ENCODE measurements at regions not wholly inside any gene's neighbourhood (a gene's known extent, or its start where the extent isn't known, plus 50 kb on each side); places are given as distances from the start of the nearest gene placed in this dataset.
"Not testable (repeated sequence)": the region's sequence is repeated elsewhere in the genome, so short reads cannot be mapped to it uniquely, and the experiment has no call there.

DNA sequence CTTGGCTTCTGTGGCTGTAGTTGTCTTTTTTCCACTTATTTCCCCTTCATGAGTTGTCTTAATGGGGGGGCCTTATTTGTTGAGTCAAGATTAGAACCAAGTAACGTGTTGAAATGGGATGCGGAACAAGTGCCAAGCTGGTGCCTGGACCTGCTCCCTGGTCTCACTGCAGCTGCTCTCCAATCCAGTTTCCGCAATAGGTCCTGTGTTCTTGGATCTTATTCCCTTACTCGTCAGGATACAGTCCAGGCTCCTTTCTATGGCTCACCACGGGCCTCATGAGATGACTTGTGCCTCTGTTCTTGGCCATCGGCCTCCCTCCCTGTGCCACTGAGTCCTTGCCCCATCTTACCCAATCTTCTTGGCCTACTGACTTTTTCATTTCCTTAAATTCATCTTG, 159.6 kb upstream of the CADM1 start:
- no peak for DNase-seq (ENCODE audit: low read depth)

DNA sequence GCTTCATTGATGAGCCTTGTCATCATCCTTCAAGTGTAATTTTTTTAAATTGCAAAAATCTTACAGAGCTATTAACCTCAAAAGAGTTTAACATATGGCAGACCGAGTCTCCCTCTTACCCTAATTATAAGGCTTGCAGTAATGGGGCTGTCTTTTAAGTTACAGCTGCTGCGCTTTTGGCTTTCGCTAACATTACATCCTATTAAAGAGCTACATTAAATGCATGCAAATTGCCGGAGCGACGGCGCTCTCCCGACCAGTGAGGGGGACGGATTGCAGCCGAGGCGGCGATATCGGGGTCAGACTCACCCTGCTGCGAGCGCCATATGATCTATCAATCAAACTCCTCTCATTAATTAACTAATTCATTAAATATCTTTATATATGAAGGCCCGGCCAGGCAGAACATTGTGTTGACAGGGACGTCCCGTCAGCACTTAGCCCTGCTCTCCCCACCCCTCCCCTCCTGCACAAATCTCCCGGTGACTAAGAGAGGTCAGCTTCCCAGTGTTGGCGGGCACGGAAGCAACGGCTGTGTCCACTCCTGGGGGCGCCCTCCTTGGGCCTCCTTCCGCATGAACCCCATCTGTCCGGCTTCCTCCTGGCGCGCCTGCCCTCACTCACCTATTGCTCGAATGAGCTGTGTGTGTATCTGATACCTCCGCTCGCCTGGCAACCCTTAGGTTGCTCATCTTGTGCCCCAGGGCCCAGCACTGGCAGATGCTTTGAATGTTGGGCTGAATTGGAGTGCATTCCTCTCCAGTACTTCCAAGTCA, 156.0 kb upstream of the CADM1 start:
- no peak for DNase-seq (ENCODE audit: low read depth)

GRCh38 chr11:115659061-115659963, 155.1 kb upstream of the CADM1 start:
- DNase-seq (ENCODE audit: low read depth) = no peak

DNA sequence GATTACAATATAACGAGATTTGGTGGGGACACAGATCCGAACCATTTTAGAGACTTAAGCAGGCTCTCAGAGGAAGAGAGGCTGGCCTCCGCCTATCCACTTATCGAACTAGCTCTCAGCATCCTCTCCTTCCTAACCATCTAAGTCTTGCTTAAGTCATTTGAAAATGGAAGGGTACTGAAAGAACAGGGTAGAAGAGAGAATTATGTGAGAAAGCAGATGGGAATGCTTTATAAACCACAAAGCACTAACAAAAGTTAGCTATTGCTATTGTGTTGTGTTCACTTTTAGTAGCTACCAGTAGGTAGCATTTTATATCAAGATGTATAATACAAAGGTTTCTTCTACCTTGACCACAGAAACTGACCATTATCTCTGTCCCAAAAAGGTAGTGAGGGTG, 153.4 kb upstream of the CADM1 start:
- peak; percentile 5 for DNase-seq (ENCODE audit: low read depth)

DNA sequence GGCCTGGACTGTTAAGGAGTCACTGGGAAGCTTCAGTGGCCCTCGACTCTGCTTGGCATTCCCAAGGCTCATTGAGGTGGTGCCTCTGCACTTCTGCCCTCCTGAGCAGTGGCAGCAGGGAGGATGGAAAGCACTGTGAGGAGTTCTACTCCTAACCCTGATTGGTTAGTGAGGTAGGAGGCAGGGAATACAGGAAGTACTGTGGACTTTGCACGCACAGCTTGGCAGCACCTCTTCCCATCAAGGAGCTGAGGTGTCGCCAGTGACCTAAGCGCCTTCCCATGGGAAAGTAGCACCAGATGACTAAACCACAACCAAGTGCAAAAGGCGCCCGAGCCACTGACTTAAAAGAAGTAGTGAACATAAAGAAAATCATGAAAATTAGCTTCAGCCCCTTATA, 152.5 kb upstream of the CADM1 start:
- DNase-seq (ENCODE audit: low read depth) = no peak

DNA sequence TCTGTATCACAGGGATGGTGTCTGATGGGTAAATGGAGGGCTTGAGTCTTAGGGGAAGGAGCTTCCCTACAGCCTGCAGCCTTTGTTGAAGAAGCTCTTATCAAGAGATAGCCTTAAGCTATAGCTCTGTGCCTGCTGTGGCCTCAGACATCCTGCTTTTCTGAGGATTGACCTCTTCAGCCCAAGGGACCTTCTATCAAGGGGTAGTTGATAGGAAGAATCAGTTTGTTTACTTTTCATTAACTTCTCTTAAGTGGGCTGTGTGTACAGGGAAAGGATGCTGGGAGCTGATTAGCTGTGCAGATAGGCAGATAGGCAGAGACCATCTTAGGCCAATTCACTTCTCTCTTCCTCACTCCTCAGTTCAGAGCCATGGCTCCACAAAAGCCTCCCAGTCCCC, 151.8 kb upstream of the CADM1 start:
- no peak for DNase-seq (ENCODE audit: low read depth)

DNA sequence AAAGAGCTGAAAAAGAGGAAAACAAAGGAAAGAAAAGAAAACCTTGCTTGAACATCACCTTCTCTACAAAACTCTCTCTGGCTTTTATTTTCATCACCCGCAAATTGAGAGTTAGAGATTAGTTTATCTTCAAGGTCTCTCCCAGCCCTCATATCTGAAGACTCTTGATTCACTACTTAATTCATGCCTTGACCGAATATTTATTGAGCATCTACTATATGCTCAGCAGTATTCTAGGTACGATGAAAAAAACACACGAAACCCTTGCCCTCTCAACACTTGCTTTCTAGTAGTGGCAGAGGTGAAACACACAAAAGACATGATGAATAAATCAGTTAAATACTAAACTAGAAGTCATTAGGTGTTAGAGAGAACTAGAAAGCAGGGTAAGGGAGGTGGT, 150.6 kb upstream of the CADM1 start:
- no peak for DNase-seq (ENCODE audit: low read depth)

DNA sequence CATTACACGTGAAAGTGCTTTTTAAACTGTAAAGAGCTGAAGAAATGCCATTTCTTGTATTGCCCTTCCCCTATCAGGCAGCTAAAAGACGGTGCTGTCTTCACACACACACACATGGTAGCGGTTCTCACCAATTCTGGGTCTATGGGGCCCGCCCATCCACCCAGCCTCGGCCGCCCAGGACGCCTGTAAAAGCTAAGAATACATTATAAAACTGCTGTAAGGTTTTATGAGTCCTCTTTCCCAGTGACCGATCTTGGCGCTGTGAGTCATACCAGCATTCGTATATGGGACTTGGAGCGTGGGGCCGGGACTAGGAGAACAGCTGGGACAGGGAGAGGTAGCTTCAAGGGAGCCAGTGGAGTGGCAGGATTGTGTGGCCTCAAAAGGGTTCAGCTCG, 149.7 kb upstream of the CADM1 start:
- DNase-seq (ENCODE audit: low read depth) = no peak

GRCh38 chr11:115653076-115653475, 148.9 kb upstream of the CADM1 start:
- DNase-seq (ENCODE audit: low read depth) = no peak

GRCh38 chr11:115652496-115652895, 148.3 kb upstream of the CADM1 start:
- DNase-seq (ENCODE audit: low read depth) = no peak

DNA sequence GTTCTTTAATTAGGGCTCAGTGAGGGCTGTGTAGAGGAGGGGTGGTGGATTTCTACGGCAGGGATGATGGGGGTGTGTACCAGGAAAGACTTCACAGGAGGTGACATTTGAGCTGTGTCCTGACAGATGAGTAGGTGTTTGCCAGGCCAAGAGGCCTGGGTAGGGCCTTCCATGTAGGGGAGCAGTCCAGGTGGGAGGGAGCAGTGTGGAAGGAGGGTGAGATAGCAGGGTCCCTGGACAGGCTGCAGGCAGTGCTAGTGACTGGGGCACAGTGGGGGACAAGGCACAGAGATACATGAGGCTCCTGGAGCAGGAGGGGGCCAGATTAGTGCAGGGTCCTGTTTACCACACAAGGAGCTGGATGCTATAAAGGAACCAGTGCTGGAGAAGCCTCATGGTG, 147.9 kb upstream of the CADM1 start:
- no peak for DNase-seq (ENCODE audit: low read depth)

- no peak for DNase-seq (ENCODE audit: low read depth)
Observed at GRCh38 chr11:115649461-115649860, 145.2 kb upstream of the CADM1 start.

DNA sequence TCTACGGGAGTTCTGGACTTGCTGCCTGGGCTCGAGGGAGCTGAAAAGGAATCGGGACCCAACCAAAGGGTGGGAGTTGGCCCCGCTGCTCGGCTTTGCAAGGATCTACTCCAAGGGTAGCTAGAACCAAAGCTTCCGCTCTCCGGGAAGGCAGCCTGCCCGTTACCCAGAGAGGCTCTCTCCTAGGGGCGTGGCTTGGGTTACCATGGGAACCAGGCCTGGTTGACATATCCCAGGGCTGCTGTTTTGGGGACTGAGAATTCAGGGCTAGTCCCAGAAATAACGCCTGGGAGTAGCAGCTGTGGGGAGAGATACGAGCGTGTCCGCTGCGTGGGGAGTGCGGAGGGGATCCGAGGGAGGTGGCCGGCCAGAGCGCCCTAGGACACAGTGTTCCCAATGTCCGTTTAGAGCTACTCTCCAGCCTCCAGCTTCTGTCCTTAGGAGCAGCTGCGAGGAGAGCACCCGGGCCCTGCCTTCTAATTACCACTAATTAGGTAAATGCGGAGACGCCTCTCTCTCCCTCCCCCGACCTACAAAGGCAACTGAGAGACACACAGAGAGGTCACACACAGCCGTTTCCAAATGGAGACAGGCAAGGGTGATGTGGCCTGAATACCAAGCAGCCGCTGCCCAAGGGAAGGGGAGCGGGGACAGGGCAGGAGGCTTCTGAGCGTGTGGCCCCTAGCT, 141.6 kb upstream of the CADM1 start:
- no peak for DNase-seq (ENCODE audit: low read depth)

DNA sequence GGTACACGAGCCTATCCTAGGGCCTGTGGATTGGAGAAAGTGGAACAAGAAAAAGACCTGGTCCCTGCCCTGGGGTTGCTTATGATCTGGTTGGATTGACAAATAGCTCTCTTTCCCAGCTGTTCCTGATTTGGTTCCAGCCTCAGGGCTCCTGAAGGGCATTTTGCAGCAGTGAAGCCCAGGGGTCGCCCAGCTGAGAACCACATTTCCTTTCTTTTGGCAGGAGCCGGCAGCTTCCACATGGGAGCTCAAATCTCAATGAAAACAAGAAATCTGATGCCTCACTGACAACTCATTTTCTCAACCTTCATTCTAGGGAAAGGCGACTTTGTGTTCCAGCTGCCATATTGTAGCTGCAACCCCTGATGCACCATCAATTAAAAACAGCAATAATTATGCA, 140.6 kb upstream of the CADM1 start:
- no peak for DNase-seq (ENCODE audit: low read depth)

DNA sequence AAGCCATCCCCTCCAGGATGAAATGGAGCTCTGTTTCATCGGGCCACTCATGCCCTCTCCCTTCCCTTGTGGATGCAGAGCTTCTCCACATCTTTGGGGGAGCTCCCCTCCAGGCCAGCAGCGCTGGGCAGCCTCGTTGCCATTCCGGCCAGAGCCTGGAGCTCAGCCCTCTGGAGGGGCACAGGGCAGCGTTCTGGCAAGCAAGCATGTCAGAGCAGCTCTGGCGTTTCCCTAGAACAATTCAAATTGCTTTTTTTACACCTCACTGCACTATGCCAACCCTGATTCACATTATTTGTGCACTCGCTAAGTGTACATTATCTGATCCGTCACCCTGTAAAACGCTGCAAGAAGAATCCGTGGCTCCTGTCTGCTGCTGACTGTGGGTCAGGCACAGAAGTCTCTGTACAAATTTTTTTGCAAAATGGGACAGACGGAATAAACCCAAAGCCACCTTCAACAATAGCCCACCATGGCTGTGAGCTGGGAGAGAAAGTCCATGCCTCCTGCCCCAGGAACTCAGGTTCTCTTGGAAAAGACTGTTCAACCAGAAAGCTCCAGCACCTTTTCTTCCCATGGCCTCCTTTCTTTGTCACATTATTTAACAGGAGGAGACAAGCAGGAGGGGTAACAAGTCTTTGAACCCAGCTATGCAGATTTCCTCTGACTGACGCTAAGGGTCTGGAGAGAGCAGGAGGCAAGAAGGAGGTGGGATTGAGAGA, 139.5 kb upstream of the CADM1 start:
- DNase-seq (ENCODE audit: low read depth) = no peak

DNA sequence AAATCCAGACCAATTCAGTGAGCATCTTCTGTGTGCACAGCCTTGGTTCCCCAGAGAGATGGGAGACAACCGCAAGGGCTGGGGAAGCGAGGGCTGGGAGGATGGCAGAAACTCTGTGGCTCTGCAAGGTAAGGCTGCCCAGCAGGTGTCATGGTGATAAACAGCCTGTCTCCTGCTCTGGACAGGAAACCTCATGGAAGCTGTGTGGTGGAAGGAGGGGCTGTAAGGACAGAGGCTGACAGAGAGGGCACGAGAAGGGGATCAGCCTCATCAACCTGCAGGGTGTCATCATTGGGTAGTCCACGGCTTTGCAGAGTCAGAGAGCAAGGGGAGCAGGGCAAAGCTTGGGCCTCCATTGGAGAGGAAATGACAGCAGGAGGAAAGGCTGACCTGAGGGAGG, 138.4 kb upstream of the CADM1 start:
- no peak for DNase-seq (ENCODE audit: low read depth)

- no peak for DNase-seq (ENCODE audit: low read depth)
Observed at GRCh38 chr11:115637599-115638241, 133.5 kb upstream of the CADM1 start.

DNA sequence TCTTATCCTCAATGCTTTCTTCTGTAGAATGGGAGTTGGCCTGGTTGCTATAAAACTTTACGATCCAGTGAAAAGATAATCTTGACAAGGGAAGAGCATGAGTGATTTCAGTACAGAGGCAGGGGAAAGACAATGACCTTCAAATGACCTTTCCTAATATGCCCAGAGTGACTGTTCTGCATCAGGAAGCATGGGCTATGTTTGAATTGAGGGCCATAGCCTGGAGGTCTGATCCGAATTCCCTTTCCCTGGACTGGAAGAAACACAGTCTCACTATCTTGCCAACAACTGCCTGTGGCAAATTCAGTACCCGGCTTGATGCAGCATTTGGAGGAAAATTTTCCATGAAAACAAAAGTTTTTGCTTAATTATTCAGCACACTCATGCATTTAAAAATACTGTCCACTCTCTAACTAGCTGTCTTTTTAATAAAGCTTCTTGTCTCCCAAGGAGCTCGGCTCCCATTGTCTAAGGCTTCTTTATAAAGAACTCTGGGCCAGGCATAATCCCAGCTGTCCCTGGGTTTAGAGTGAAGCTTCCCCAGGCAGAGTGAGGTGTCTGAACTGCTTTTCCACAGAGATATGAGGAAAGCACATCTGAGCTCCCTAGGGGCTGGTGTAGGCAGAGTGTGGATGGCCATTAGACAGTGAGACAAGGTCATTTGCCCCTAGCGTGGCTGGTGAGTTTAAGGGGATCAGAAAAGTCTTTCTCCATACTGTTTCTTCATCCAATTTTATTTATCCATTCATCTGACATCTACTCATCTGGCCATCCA, 132.7 kb upstream of the CADM1 start:
- DNase-seq (ENCODE audit: low read depth) = no peak

DNA sequence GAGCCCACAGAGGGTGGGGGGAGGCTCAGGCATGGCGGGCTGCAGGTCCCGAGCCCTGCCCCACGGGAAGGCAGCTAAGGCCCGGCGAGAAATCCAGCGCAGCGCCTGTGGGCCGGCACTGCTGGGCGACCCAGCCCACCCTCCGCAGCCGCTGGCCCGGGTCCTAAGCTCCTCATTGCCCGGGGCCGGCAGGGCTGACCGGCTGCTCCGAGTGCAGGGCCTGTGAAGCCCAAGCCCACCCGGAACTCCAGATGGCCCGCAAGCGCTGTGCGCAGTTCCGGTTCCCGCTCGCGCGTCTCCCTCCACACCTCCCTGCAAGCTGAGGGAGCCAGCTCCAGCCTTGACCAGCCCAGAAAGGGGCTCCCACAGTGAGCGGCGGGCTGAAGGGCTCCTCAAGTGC, 129.8 kb upstream of the CADM1 start:
- not testable (repeated sequence) for DNase-seq (ENCODE audit: low read depth)

GRCh38 chr11:115632061-115632460, 127.8 kb upstream of the CADM1 start:
- no peak for DNase-seq (ENCODE audit: low read depth)

DNA sequence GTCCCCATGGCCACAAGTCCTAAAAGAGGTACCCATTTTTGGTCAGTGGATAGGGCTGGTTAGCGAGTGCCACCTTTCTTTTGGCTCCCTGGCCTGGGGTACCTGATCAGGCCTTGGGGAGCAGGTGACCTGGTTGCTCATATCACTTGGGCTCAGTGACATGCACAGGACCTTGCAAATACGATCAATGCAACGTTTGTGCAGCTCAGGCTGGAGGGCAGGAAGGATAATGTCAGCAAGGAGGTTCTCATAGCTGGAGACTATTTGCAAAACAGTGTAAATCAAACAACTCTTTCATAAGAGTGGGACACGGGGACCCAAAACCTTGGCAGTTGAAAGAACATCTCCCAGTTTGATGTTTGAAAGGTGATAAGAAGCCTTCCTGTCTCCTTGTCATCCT, 127.4 kb upstream of the CADM1 start:
- DNase-seq (ENCODE audit: low read depth) = no peak

All from iris pigment epithelial cell (primary cell).